ENCODE measurements at regions not wholly inside any gene's neighbourhood (a gene's known extent, or its start where the extent isn't known, plus 50 kb on each side); places are given as distances from the start of the nearest gene placed in this dataset.
"Not testable (repeated sequence)": the region's sequence is repeated elsewhere in the genome, so short reads cannot be mapped to it uniquely, and the experiment has no call there.

DNA sequence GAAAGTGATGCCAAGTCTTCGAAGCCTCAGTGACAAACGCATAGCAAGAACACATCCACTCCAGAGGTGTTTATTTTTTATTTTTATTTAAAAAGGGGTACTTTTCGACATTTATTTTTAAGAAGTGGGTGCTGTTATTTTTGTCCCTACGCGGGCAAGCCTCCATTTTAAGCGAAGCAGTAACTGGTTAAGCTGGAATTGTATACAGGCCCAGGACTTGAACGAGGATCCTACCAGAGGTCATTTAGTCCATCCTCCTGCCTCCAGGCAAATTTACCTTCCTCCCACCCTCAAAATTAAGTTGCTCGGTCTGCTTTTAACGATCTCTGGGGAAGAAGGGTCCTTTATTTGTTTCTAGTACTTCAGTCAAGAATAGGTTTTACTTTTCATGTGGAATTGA lies 130.6 kb upstream of the PLEKHM1 start:
- TF ChIP-seq POLR2A (IDR thresholded peaks at IDR 0.05; ENCODE audit: low read depth, low read length); SMC3 (IDR thresholded peaks at IDR 0.05; ENCODE audit: low read depth, low read length); RAD21 (IDR thresholded peaks at IDR 0.05; ENCODE audit: low read length); MAZ (IDR thresholded peaks at IDR 0.05; ENCODE audit: borderline replicate concordance, low read depth, low read length); CEBPB (IDR thresholded peaks at IDR 0.05; ENCODE audit: low read depth, low read length); MAFK (IDR thresholded peaks at IDR 0.05; ENCODE audit: low read depth, low read length): not testable (repeated sequence)
- TF ChIP-seq, protein P1, sequence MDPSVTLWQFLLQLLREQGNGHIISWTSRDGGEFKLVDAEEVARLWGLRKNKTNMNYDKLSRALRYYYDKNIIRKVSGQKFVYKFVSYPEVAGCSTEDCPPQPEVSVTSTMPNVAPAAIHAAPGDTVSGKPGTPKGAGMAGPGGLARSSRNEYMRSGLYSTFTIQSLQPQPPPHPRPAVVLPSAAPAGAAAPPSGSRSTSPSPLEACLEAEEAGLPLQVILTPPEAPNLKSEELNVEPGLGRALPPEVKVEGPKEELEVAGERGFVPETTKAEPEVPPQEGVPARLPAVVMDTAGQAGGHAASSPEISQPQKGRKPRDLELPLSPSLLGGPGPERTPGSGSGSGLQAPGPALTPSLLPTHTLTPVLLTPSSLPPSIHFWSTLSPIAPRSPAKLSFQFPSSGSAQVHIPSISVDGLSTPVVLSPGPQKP (IDR thresholded peaks at IDR 0.05; ENCODE audit: borderline replicate concordance, low read depth, low read length), result not testable (repeated sequence)
- TF ChIP-seq, protein P2, sequence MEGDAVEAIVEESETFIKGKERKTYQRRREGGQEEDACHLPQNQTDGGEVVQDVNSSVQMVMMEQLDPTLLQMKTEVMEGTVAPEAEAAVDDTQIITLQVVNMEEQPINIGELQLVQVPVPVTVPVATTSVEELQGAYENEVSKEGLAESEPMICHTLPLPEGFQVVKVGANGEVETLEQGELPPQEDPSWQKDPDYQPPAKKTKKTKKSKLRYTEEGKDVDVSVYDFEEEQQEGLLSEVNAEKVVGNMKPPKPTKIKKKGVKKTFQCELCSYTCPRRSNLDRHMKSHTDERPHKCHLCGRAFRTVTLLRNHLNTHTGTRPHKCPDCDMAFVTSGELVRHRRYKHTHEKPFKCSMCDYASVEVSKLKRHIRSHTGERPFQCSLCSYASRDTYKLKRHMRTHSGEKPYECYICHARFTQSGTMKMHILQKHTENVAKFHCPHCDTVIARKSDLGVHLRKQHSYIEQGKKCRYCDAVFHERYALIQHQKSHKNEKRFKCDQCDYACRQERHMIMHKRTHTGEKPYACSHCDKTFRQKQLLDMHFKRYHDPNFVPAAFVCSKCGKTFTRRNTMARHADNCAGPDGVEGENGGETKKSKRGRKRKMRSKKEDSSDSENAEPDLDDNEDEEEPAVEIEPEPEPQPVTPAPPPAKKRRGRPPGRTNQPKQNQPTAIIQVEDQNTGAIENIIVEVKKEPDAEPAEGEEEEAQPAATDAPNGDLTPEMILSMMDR (conservative IDR thresholded peaks at IDR 0.05; ENCODE audit: low read depth, low read length), result not testable (repeated sequence)
